ENCODE measurements at regions not wholly inside any gene's neighbourhood (a gene's known extent, or its start where the extent isn't known, plus 50 kb on each side); places are given as distances from the start of the nearest gene placed in this dataset.

GRCh38 chr4:32840461-32841189 lies 2120.5 kb downstream of the PCDH7 start (continued):
- TF ChIP-seq KDM4A (IDR thresholded peaks at IDR 0.05; ENCODE audit: low read depth, low read length, severe bottlenecking) (no peak), ATF2 (IDR thresholded peaks at IDR 0.05; ENCODE audit: low read length) (no peak), CTBP2 (IDR thresholded peaks at IDR 0.05; ENCODE audit: borderline replicate concordance, insufficient read depth, insufficient read length, low read length) (no peak), TAF1 (IDR thresholded peaks at IDR 0.05; ENCODE audit: low read depth, low read length) (no peak), GABPA (IDR thresholded peaks at IDR 0.05; ENCODE audit: borderline replicate concordance, insufficient read depth, low read length) (no peak), RFX5 (IDR thresholded peaks at IDR 0.05; ENCODE audit: borderline replicate concordance, low read depth, low read length) (no peak)
